ENCODE measurements at regions not wholly inside any gene's neighbourhood (a gene's known extent, or its start where the extent isn't known, plus 50 kb on each side); places are given as distances from the start of the nearest gene placed in this dataset.
A peak's percentile ranks its signal among the peaks of the same experiment; 100 is the strongest.

DNA sequence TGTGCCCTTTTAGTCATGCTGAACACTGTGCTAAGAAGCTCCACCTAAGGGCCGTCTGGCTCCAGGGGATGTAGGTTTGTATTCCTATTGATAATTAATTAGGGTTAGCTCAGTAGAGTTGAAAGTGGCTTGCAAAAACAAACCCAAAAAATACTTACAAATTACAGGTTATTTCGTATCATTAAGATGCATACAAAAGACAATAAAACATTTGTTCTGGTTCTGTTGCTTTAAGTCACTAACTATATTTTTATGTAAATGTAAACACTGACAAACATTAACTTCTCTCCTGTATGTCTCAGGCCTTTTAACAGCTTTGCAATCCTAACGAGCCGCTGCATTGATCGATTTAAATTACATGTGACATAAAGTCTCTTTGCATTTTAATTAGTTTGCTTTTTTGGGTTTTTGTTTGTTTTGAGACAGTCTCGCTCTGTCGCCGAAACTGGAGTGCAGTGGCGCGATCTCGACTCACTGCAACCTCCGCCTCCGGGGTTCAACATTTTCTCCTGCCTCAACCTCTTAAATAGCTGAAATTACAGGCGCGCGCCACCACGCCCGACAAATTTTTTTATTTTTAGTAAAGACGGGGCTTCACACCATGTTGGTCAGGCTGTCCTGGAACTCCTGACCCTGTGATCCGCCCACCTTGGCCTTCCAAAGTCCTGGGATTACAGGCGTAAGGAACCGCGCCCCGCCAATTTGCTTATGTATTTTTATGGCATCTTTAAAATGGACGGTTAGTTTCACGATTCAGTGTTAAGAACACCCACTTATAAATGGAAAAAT is 110.9 kb downstream of the HFE start:
- peak; percentile 60 for DNase-seq (ENCODE audit: low spot score)

- DNase-seq (ENCODE audit: low spot score), result no peak
Observed at GRCh38 chr6:26198722-26199056, 111.5 kb downstream of the HFE start.

DNA sequence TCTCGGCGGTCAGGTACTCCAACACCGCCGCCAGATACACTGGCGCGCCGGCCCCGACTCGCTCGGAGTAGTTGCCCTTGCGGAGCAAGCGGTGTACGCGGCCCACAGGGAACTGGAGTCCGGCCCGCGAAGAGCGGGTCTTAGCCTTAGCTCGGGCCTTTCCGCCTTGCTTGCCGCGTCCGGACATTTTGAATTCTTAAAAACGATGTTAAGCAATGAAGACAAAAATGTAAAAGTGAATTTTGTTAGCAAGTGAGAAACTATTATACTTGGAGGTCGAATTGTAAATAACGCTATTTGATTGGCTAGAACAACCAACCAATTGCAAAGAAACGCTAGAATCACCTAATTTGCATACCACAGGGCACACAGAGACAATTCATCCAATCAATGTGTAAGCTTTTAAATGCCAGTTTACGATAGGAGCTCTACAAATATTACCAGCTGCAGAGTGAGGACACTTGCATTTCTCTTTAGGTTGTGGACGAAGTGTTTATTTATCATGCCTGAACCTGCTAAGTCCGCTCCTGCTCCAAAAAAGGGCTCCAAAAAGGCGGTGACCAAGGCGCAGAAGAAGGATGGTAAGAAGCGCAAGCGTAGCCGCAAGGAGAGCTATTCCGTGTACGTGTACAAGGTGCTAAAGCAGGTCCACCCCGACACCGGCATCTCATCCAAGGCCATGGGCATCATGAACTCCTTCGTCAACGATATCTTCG is 112.0 kb downstream of the HFE start:
- peak; percentile 95 for DNase-seq (ENCODE audit: low spot score)

GRCh38 chr6:26199773-26200764 is 112.8 kb downstream of the HFE start:
- DNase-seq (ENCODE audit: low spot score), result peak; percentile 31

DNA sequence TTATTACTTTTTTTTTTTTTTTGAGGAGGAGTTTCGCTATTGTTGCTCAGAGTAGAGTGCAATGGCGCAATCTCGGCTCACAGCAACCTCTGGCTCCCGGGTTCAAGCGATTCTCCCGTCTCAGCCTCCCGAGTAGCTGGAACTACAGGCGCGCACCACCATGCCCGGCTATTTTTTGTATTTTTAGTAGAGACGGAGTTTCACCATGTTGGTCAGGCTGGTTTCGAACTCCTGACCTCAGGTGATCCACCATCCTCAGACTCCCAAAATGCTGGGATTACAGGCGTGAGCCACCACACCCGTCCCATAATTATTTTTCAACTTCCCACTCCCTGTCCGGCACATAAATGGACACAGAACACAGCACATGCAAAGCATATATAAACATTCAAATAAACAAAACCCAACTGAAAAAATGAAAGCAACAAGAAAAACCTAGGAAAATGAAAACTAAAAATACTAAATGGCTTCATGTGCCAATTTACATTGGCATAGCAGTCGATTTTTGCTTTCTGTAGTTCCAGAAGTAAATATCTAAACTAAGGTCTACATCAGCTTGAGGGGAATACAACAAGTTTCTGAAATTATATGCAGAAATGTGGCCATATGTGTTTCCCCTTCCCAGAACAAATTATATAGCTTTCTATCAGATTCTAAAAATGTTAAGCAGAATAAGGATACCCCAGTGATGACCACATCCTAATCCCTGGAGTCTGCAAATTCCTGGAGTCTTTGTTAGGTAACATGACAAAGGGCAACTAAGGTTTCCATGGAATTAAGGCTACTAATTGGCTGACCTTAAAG is 113.9 kb downstream of the HFE start:
- no peak for DNase-seq (ENCODE audit: low spot score)

DNA sequence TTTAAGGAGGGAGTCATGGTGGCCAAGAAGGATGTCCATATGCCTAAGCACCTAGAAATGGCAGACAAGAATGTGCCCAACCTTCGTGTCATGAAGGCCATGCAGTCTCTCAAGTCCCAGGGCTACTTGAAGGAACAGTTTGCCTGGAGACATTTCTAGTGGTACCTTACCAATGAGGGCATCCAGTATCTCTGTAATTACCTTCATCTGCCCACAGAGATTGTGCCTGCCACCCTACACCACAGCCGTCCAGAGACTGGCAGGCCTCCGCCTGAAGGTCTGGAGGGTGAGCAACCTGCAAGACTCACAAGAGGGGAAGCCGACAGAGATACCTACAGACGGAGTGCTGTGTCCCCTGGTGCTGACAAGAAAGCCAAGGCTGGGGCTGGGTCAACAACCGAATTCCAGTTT is 115.0 kb downstream of the HFE start:
- no peak for DNase-seq (ENCODE audit: low spot score)

DNA sequence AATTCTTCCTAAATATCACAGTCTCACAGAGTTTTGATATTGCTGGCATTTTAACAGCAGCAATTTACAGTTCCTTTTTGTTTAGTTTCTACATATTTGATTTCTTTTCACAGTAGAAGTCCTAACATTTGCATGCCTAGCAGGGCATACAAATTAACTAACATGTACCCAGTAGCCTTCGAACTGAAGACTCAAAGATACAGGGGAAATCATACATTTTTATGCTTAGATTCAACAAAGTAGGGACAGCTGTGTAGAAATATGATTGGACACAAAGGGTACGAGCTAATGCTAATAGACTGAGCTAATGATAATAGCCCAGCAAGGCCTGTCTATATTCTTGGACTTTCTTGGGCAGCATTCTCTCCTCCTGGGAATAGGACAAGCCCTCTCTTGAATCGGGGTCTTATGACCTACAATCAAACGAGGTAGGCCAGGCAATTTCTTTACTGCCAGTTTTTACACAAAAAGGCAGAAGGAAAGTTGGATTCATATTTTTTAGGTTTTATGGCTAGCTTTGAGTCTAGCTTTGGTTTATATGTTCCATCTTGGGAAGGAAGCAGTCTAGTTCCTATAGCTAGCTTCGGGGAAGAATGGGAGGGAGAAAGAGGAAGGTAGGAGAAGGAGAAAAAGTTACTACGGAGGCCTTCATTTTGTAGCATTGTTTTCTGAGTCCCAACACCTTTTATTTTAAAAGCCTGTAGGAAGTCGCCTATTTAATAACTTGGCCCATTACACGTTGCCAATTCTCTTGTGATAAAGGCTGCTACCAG is 115.8 kb downstream of the HFE start:
- no peak for DNase-seq (ENCODE audit: low spot score)

- DNase-seq (ENCODE audit: low spot score), result peak; percentile 98
Observed at GRCh38 chr6:26204332-26205160, 117.3 kb downstream of the HFE start.

DNA sequence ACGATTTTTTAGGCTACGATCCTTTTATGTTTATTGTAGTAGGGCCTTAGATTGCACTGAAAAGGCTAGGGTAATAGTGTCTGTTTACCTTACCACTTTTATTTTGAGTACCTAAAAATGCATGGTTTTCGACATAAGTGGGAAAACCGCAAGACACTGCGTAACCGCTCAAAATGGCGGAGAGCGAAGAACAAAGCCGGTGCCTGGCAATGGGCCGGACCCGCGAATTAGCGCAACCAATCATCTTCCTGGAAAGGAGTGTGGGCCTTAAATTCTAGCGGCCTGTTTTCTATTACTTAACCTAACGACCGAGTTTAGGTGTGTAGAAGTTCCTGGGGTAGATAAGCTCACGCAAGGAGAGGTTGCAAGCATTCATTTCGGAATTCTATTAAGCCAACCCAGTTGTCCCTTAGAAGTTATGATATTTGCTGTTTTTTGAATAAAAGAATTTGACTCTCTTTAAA is 118.0 kb downstream of the HFE start:
- DNase-seq (ENCODE audit: low spot score), result peak; percentile 83

- peak; percentile 95 for DNase-seq (ENCODE audit: low spot score)
Observed at GRCh38 chr6:26205625-26206574, 118.7 kb downstream of the HFE start.

- DNase-seq (ENCODE audit: low spot score), result no peak
Observed at GRCh38 chr6:26206868-26207801, 119.9 kb downstream of the HFE start.

DNA sequence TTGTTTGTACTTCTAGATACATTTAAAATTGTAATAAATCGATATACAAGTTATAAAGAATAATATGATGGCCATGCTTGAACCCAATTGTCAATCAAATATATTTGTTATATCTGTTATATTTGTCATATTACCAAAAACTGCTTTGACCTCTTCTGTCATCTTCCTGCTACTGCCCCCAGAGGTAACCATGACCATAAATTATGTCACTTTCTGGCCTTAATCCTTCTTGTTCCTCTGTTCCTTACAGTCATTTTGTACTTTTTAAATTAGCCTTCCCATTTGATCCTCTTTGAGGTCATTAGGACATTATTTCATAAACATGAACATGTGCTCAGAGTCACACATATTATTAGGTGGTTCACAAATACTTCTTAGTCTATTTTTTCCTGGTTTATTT is 124.7 kb downstream of the HFE start:
- no peak for DNase-seq (ENCODE audit: low spot score)

DNA sequence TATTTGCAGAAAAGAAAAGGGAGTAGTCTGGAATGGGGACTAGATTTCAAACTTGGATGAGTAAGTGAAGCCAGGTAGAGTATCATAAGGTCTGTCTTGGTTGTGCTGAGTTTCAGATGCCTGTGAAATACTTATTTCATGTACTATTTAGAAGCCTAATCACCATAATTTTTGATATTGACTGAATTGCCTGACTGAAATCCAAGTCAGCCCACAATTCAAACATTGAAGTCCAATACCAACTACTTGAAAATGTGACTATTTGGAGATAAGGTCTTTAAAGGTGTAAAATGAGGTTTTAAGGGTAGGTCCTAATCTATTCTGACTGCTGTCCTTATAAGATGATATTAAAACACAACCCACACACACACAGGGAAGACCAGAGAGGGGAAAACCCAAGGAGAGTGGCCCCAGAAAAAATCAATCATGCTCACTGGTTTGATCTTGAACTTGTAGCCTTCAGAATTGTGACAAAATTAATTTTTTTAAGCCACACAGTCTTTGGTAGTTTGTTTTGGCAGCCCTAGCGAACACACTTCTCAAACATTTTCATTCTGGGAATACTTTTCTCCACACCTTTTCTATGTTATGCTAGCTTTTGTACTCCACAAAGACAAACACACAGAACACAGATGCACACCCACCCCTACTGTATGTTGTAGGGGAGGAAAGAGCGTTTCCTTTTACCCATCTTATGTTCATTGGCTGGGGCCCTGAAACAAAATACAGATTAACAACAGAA is 126.3 kb downstream of the HFE start:
- no peak for DNase-seq (ENCODE audit: low spot score)

DNA sequence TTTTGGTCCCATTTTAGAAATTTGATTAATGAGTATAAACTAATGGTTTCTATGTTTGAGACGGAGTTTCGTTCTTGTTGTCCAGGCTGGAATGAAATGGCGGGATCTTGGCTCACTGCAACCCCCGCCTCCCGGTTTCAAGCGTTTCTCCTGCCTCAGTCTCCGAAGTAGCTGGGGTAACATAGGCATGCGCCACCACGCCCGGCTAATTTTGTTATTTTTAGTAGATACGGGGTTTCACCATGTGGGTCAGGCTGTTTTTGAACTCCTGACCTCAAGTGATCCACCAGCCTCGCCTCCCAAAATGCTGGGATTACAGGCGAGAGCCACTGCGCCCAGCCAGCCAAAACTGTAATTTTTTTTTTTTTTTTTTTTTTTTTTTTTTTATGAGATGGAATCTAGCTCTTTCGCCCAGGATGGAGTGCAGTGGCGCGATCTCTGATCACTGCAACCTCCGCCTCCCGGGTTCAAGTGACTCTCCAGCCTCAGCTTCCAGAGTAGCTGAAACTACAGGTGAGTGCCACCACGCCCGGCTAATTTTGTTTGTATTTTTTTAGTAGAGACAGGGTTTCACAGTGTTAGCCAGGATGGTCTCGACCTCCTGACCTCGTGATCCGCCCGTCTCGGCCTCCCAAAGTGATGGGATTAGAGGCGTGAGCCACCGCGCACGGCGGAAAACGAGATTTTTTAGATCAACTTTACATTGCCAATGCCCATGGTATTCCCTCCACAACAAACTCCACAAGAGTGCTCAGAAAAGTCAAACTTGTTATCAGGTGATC is 127.8 kb downstream of the HFE start:
- DNase-seq (ENCODE audit: low spot score), result no peak

DNA sequence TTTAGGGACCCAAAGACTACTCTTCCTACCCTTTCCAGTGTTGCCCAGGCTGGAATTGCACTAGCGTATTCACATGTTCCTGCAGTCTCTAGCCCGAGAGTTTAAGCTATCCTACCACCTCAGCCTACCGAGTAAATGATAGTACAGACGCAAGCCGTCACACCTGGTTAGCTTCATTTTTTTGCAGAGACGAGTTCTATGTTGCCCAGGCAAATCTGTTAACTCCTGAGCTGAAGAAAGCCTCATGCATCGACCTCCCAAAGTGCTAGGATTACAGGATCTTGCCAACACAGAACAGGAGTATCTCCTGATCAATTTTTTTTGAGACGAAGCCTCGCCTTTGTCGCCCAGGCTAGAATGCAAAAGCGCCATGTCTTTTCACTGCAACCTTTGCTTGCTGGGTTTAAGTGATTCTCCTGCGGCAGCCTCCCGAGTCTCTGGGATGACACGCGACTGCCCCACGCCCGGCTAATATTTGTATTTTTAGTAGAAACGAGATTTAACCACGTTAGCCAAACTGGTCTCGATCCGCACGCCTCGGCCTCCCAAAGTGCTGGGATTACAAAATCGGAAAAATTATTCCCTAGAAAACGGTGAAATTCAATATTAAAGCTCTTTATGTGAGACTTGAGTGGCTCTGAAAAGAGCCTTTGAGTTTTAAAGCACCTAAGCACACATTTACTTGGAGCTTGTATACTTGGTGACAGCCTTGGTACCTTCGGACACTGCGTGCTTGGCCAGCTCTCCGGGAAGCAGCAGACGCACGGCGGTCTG is 128.5 kb downstream of the HFE start:
- DNase-seq (ENCODE audit: low spot score), result peak; percentile 65
